GM18508 (cell line): ENCODE measurements at regions not wholly inside any gene's neighbourhood (a gene's known extent, or its start where the extent isn't known, plus 50 kb on each side); places are given as distances from the start of the nearest gene placed in this dataset.
"Not testable (repeated sequence)": the region's sequence is repeated elsewhere in the genome, so short reads cannot be mapped to it uniquely, and the experiment has no call there.

Experiments used
- ATAC-seq: cut with Tn5 transposase; IDR thresholded peaks from one replicate; pipeline ENCODE4 v1.9.1; 2021; ENCODE audit warnings: moderate number of reproducible peaks; ENCODE audit not compliant: insufficient read depth, unreplicated experiment

- no peak for ATAC-seq
Measured at GRCh38 chr1:199877526-199878384, 149.8 kb upstream of the NR5A2 start.

- no peak for ATAC-seq
Measured at GRCh38 chr1:199878823-199879222, 148.7 kb upstream of the NR5A2 start.

- ATAC-seq: no peak
Measured at GRCh38 chr1:199898654-199899053, 128.9 kb upstream of the NR5A2 start.

- ATAC-seq: no peak
Measured at GRCh38 chr1:199901341-199901740, 126.2 kb upstream of the NR5A2 start.

- no peak for ATAC-seq
Measured at GRCh38 chr1:199907361-199907760, 120.1 kb upstream of the NR5A2 start.

GRCh38 chr1:199909137-199909536 is 118.4 kb upstream of the NR5A2 start:
- ATAC-seq: no peak

- no peak for ATAC-seq
Measured at GRCh38 chr1:199913318-199913717, 114.2 kb upstream of the NR5A2 start.

- ATAC-seq: no peak
Measured at GRCh38 chr1:199914546-199914945, 113.0 kb upstream of the NR5A2 start.

- no peak for ATAC-seq
Measured at GRCh38 chr1:199918196-199918769, 109.2 kb upstream of the NR5A2 start.

GRCh38 chr1:199920635-199921034 is 106.9 kb upstream of the NR5A2 start:
- no peak for ATAC-seq

GRCh38 chr1:199929556-199929955 is 98.0 kb upstream of the NR5A2 start:
- no peak for ATAC-seq

GRCh38 chr1:199930067-199930466 is 97.4 kb upstream of the NR5A2 start:
- ATAC-seq: not testable (repeated sequence)

- ATAC-seq: no peak
Measured at GRCh38 chr1:199931666-199932377, 95.7 kb upstream of the NR5A2 start.

GRCh38 chr1:199932462-199932861 is 95.0 kb upstream of the NR5A2 start:
- ATAC-seq: no peak

- ATAC-seq: no peak
Measured at GRCh38 chr1:199936441-199936840, 91.1 kb upstream of the NR5A2 start.

- no peak for ATAC-seq
Measured at GRCh38 chr1:199937161-199937560, 90.3 kb upstream of the NR5A2 start.

- no peak for ATAC-seq
Measured at GRCh38 chr1:199937661-199938060, 89.8 kb upstream of the NR5A2 start.

- ATAC-seq: no peak
Measured at GRCh38 chr1:199944986-199945385, 82.5 kb upstream of the NR5A2 start.

GRCh38 chr1:199945591-199945990 is 81.9 kb upstream of the NR5A2 start:
- ATAC-seq: no peak

GRCh38 chr1:199946305-199947155 is 81.0 kb upstream of the NR5A2 start:
- ATAC-seq: no peak
